Liver (tissue), 3 donors: ENCODE measurements at regions not wholly inside any gene's neighbourhood (a gene's known extent, or its start where the extent isn't known, plus 50 kb on each side); places are given as distances from the start of the nearest gene placed in this dataset.

ENCODE experiments used
- ATF3 ChIP-seq: IDR thresholded peaks from 2 replicates; pipeline ENCODE4 v1.6.1; 2016; ENCODE audit warnings: antibody characterized with exemption
- CTCF ChIP-seq: fragments of 150-350 bp; IDR thresholded peaks from 2 replicates; pipeline ENCODE4 v1.5.1; 2017; ENCODE audit warnings: improper control_type of control experiment, low read depth, low read length; ENCODE audit not compliant: missing input control
- EGR1 ChIP-seq, 2 donors: IDR thresholded peaks; 2 replicates each; pipeline ENCODE4 v1.6.1; 2016 to 2018; ENCODE audit warnings: antibody characterized with exemption in 2 of 2, low read depth in 2 of 2
- FOXA1 ChIP-seq: IDR thresholded peaks from 2 replicates; pipeline ENCODE4 v1.6.1; 2016; ENCODE audit warnings: antibody characterized with exemption
- GABPA ChIP-seq, 2 donors: IDR thresholded peaks in 1 of 2; conservative IDR thresholded peaks in 1 of 2; 2 replicates each; pipeline ENCODE4 v1.6.1; 2016; ENCODE audit warnings: antibody characterized with exemption in 2 of 2, mild to moderate bottlenecking in 1 of 2, moderate library complexity in 1 of 2
- JUND ChIP-seq, 2 donors: IDR thresholded peaks; 2 replicates each; pipeline ENCODE4 v1.6.1; 2016; ENCODE audit warnings: antibody characterized with exemption in 2 of 2
- MAX ChIP-seq: IDR thresholded peaks from 2 replicates; pipeline ENCODE4 v1.6.1; 2016; ENCODE audit warnings: antibody characterized with exemption
- RAD21 ChIP-seq, 2 donors: IDR thresholded peaks; 2 replicates each; pipeline ENCODE4 v1.6.1; 2016; ENCODE audit warnings: antibody characterized with exemption in 2 of 2, mild to moderate bottlenecking in 2 of 2
- REST ChIP-seq: IDR thresholded peaks from 2 replicates; pipeline ENCODE4 v1.6.1; 2016; ENCODE audit warnings: antibody characterized with exemption, mild to moderate bottlenecking
- SP1 ChIP-seq: IDR thresholded peaks from 2 replicates; pipeline ENCODE4 v1.6.1; 2018; ENCODE audit warnings: antibody characterized with exemption, mild to moderate bottlenecking
- TAF1 ChIP-seq: conservative IDR thresholded peaks from 2 replicates; pipeline ENCODE4 v1.6.1; 2016; ENCODE audit warnings: antibody characterized with exemption, mild to moderate bottlenecking
- YY1 ChIP-seq: IDR thresholded peaks from 2 replicates; pipeline ENCODE4 v1.6.1; 2016; ENCODE audit warnings: antibody characterized with exemption, mild to moderate bottlenecking
- ZBTB33 ChIP-seq: IDR thresholded peaks from 2 replicates; pipeline ENCODE4 v1.6.1; 2016; ENCODE audit warnings: antibody characterized with exemption
- donor health status: healthy.
- donor health status: healthy.

GRCh38 chr6:100184473-100184872 lies 190.4 kb upstream of the MCHR2 start:
- TF ChIP-seq CTCF (no peak), ZBTB33 (no peak), REST (no peak), GABPA (IDR thresholded peaks at IDR 0.05 in 1 of 2, conservative IDR thresholded peaks at IDR 0.05 in 1 of 2) (no peak), ATF3 (no peak), EGR1 (IDR thresholded peaks at IDR 0.05; ENCODE audit: low read depth in 2 of 2) (no peak), RAD21 (IDR thresholded peaks at IDR 0.05) (no peak), TAF1 (no peak), YY1 (no peak), SP1 (no peak), FOXA1 (no peak), MAX (no peak), JUND (IDR thresholded peaks at IDR 0.05) (no peak)
